Lower leg skin (tissue), 3 donors: ENCODE measurements at regions not wholly inside any gene's neighbourhood (a gene's known extent, or its start where the extent isn't known, plus 50 kb on each side); places are given as distances from the start of the nearest gene placed in this dataset.

Experiments
- CTCF ChIP-seq, 3 donors: fragments of 450-650 bp; IDR thresholded peaks; one replicate each; pipeline ENCODE4 v1.5.1; 2016; ENCODE audit warnings: antibody characterized with exemption in 3 of 3, mild to moderate bottlenecking in 3 of 3, moderate library complexity in 2 of 3
- POLR2A ChIP-seq, 2 donors: fragments of 450-650 bp; IDR thresholded peaks; one replicate each; pipeline ENCODE4 v1.6.1; 2016 to 2017; ENCODE audit warnings: antibody characterized with exemption in 2 of 2, mild to moderate bottlenecking in 1 of 2, moderate library complexity in 1 of 2

DNA sequence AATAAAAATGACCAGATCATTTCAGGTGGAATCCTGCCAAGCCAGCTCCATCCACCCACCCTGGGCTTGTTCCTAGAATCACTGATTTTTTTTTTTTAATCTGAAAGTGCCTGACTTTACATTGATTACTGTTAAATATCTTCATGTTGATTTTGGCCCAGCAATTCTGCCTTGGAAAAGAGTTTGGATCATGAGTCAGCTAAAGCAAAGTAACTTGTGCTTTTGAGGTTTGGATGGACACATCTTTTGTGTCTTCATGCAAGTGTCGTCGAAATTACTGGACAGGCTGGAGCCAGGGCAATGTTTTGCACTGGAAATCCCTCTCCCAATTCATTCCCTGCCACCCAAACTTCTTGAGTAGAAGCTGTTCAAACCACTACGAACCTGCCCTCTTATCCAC lies 164.0 kb upstream of the SYT13 start:
- TF ChIP-seq POLR2A (IDR thresholded peaks at IDR 0.05), result no peak
- TF ChIP-seq CTCF (IDR thresholded peaks at IDR 0.05), result no peak
